HEK293 (cell line): ENCODE measurements at regions not wholly inside any gene's neighbourhood (a gene's known extent, or its start where the extent isn't known, plus 50 kb on each side); places are given as distances from the start of the nearest gene placed in this dataset.

ENCODE experiments used
- CTCF ChIA-PET: fragments of 350-600 bp; formaldehyde crosslinking; extraction: SDS; loops from one replicate; lab custom pipeline; 2021; ENCODE audit warnings: antibody characterized with exemption; lab: Yijun Ruan, JAX
- POLR2A ChIA-PET: fragments of 300-600 bp; formaldehyde crosslinking; extraction: SDS; loops from one replicate; lab custom pipeline; 2020; ENCODE audit warnings: antibody characterized with exemption, inconsistent platforms; lab: Yijun Ruan, JAX
- H3K27ac ChIP-seq: fragments of 200-500 bp; sonication (Bioruptor generic); 2 replicates; pipeline ENCODE4 v1.5.1; 2014; ENCODE audit warnings: low read depth, low read length, control low read depth, inconsistent platforms; ENCODE audit errors: extremely low read depth
- H3K36me3 ChIP-seq, 2 experiments: fragments of 200-500 bp in 1 of 2; sonication (Bioruptor generic) in 1 of 2; 1 replicate in 1 of 2; 2 replicates in 1 of 2; pipeline ENCODE4 v1.5.1; 2014 to 2017; ENCODE audit warnings: inconsistent platforms in 2 of 2, low read length in 2 of 2; ENCODE audit not compliant: control insufficient read depth in 2 of 2, insufficient read depth in 1 of 2
- H3K4me1 ChIP-seq: fragments of 200-500 bp; sonication (Bioruptor generic); 2 replicates; pipeline ENCODE4 v1.5.1; 2014; ENCODE audit warnings: mild to moderate bottlenecking, low read length, inconsistent platforms; ENCODE audit not compliant: control insufficient read depth, insufficient read depth
- H3K4me3 ChIP-seq: 2 replicates; pipeline ENCODE4 v1.5.1; 2011; ENCODE audit warnings: low read depth, mild to moderate bottlenecking, control low read depth, low read length, moderate library complexity
- H3K9me3 ChIP-seq: fragments of 200-500 bp; sonication (Bioruptor generic); 2 replicates; pipeline ENCODE4 v1.5.1; 2014; ENCODE audit warnings: low read depth, low read length, inconsistent platforms; ENCODE audit not compliant: control insufficient read depth, insufficient read depth
- GLIS1 ChIP-seq: fragments of 450-650 bp; formaldehyde crosslinking; IDR thresholded peaks from 2 replicates; pipeline ENCODE4 v1.5.1; 2016; ENCODE audit warnings: missing biosample characterization, missing genetic modification characterization
- GLIS2 ChIP-seq: fragments of 450-650 bp; formaldehyde crosslinking; IDR thresholded peaks from 2 replicates; pipeline ENCODE4 v1.5.1; 2016; ENCODE audit warnings: missing biosample characterization, missing genetic modification characterization
- MEIS1 ChIP-seq: sonication (generic); formaldehyde crosslinking; IDR thresholded peaks from 2 replicates; pipeline ENCODE4 v1.8.1; 2022; ENCODE audit warnings: missing genetic modification reagents, mild to moderate bottlenecking, borderline replicate concordance
- SCRT2 ChIP-seq: fragments of 450-650 bp; formaldehyde crosslinking; IDR thresholded peaks from 2 replicates; pipeline ENCODE4 v1.5.1; 2016; ENCODE audit warnings: missing biosample characterization, missing genetic modification characterization
- SP3 ChIP-seq: fragments of 450-650 bp; formaldehyde crosslinking; IDR thresholded peaks from 2 replicates; pipeline ENCODE4 v1.5.1; 2016; ENCODE audit warnings: missing biosample characterization, missing genetic modification characterization
- ZBTB49 ChIP-seq: fragments of 450-650 bp; formaldehyde crosslinking; IDR thresholded peaks from 2 replicates; pipeline ENCODE4 v1.5.1; 2016; ENCODE audit warnings: missing biosample characterization, missing genetic modification characterization, low read depth
- ZBTB6 ChIP-seq: fragments of 450-650 bp; formaldehyde crosslinking; IDR thresholded peaks from 2 replicates; pipeline ENCODE4 v1.5.1; 2017; ENCODE audit warnings: missing biosample characterization, missing genetic modification characterization
- ZFP69B ChIP-seq: fragments of 450-650 bp; formaldehyde crosslinking; IDR thresholded peaks from 2 replicates; pipeline ENCODE4 v1.5.1; 2016; ENCODE audit warnings: missing biosample characterization, missing genetic modification characterization
- ZNF24 ChIP-seq: fragments of 450-650 bp; formaldehyde crosslinking; IDR thresholded peaks from 2 replicates; pipeline ENCODE4 v1.5.1; 2016; ENCODE audit warnings: missing biosample characterization, missing genetic modification characterization
- ZNF280D ChIP-seq: fragments of 450-650 bp; formaldehyde crosslinking; IDR thresholded peaks from 2 replicates; pipeline ENCODE4 v1.5.1; 2016; ENCODE audit warnings: missing biosample characterization, missing genetic modification characterization
- ZNF404 ChIP-seq: fragments of 450-650 bp; formaldehyde crosslinking; IDR thresholded peaks from 2 replicates; pipeline ENCODE4 v1.5.1; 2017; ENCODE audit warnings: missing biosample characterization, missing genetic modification characterization
- ZNF433 ChIP-seq: fragments of 450-650 bp; formaldehyde crosslinking; IDR thresholded peaks from 2 replicates; pipeline ENCODE4 v1.5.1; 2016; ENCODE audit warnings: missing biosample characterization, missing genetic modification characterization, low read depth
- ZNF555 ChIP-seq: fragments of 450-650 bp; formaldehyde crosslinking; conservative IDR thresholded peaks from 2 replicates; pipeline ENCODE4 v1.5.1; 2017; ENCODE audit warnings: missing biosample characterization, mild to moderate bottlenecking, missing genetic modification characterization, inconsistent platforms
- ZNF76 ChIP-seq: fragments of 450-650 bp; formaldehyde crosslinking; IDR thresholded peaks from 2 replicates; pipeline ENCODE4; 2016; ENCODE audit warnings: low read depth, missing biosample characterization, missing genetic modification characterization, borderline replicate concordance
- ZNF785 ChIP-seq: fragments of 450-650 bp; formaldehyde crosslinking; IDR thresholded peaks from 2 replicates; pipeline ENCODE4 v1.5.1; 2016; ENCODE audit warnings: missing biosample characterization, missing genetic modification characterization
- ZSCAN4 ChIP-seq: fragments of 450-650 bp; formaldehyde crosslinking; IDR thresholded peaks from 2 replicates; pipeline ENCODE4 v1.5.1; 2017; ENCODE audit warnings: missing biosample characterization, missing genetic modification characterization

- no peaks in the 10 kb centered on the region for H3K36me3 ChIP-seq
- CTCF ChIA-PET, result no interaction called here
- POLR2A ChIA-PET, result no interaction called here
- no peaks in the 10 kb centered on the region for H3K4me1 ChIP-seq
- H3K27ac ChIP-seq, result no peak overlapping the region
- no peaks in the 10 kb centered on the region for H3K9me3 ChIP-seq
- no peak overlapping the region for H3K4me3 ChIP-seq
- TF ChIP-seq ZBTB49 (tag by site-specific recombination) (no peak), ZBTB6 (tag by site-specific recombination) (no peak), SP3 (tag by site-specific recombination) (no peak)
Measured at GRCh38 chr3:137382005-137382594, 382.0 kb upstream of the SOX14 start.

- CTCF ChIA-PET, result no interaction called here
- H3K9me3 ChIP-seq, result no peaks in the 10 kb centered on the region
- TF ChIP-seq ZNF433 (no peak), ZFP69B (tag by site-specific recombination) (no peak), MEIS1 (CRISPR knock-in tag) (no peak), GLIS1 (tag by site-specific recombination) (no peak), GLIS2 (tag by site-specific recombination) (no peak), SCRT2 (tag by site-specific recombination) (no peak), ZNF280D (tag by site-specific recombination) (no peak), ZNF404 (tag by site-specific recombination) (no peak), ZNF76 (tag by site-specific recombination) (no peak), ZNF785 (tag by site-specific recombination) (no peak), ZSCAN4 (tag by site-specific recombination) (no peak), ZNF555 (tag by site-specific recombination) (no peak), ZNF24 (tag by site-specific recombination) (no peak)
- H3K4me1 ChIP-seq, result no peaks in the 10 kb centered on the region
- POLR2A ChIA-PET, result no interaction called here
- H3K36me3 ChIP-seq, result no peaks in the 10 kb centered on the region
- H3K4me3 ChIP-seq, result no peak overlapping the region
- no peak overlapping the region for H3K27ac ChIP-seq
Measured at GRCh38 chr3:137385922-137386321, 378.2 kb upstream of the SOX14 start.
